ENCODE measurements at regions not wholly inside any gene's neighbourhood (a gene's known extent, or its start where the extent isn't known, plus 50 kb on each side); places are given as distances from the start of the nearest gene placed in this dataset.

DNA sequence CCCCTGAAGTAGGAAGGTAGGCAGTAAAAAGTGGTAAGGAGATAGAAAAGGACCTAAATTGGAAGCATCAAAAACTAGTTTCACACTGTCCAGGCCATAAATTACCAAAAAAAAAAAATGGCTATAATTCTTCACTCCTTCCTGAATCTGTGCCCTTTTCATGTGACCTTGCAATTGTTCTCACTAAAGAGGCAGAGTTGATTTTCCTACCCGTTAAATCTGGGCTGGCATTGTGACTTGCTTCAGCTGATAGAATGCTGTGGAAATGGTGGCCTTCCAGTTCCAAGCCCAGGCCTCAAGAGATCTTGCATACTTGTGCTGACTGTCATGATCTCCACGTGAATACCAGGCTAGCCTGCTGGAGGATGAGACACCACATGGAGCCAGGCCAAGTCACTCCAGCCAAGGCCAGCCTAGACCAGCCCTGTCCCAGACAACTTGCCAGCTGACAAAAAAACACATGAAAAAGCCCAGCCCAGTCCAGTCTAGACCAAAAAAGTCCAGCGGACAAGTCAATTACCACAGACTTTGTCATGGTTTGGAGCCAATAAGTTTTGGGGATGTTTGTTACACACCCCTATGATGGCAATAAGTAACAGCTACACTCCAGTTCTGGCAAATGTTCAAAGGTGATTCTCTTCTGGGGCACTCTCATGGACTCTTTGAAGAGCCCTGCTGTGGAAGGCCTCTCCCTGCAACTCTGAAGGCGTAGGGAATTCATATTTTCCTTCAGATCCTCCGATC lies 51.4 kb upstream of the NUP50 start:
- intact Hi-C loops (cut with micrococcal nuclease) (no loop called here), in situ Hi-C loops (cut with MboI) (loop anchor here (10.0 kb wide), 1 partner anchor 82 kb away; no protein-coding TSS in a partner anchor)
- peaks cover 0 to 7% of the 10 kb centered on the region in 2 experiments; a peak in 3 of 5 replicates for H3K27me3 ChIP-seq (ENCODE audit: control insufficient read depth in 2 of 2, insufficient read depth in 2 of 2, low read length in 2 of 2)
- no peaks in the 10 kb centered on the region for H3K79me2 ChIP-seq (ENCODE audit: control insufficient read depth, insufficient read depth, low read length)
- H3K9me1 ChIP-seq (ENCODE audit: control insufficient read depth, insufficient read depth, low read length): no peaks in the 10 kb centered on the region
- no peak overlapping the region for H3K27ac ChIP-seq (ENCODE audit: extremely low read depth, low read depth, low read length)
- POLR2A ChIA-PET: no interaction called here
- no peak overlapping the region for H3K4me2 ChIP-seq (ENCODE audit: insufficient read depth, low read length)
- ATAC-seq: no peak
- WGBS (ENCODE audit: insufficient coverage, low coverage, missing lambda C conversion rate): 0% methylated on average over 5 of the region's 5 CpGs
- DNase-seq (ENCODE audit: extremely low read depth in 1 of 4, low spot score in 3 of 4): no peak
- H3K9me3 ChIP-seq (replicated peaks; ENCODE audit: control insufficient read depth, insufficient read depth, low read depth, low read length): no peaks in the 10 kb centered on the region
- TF ChIP-seq TAF1 (IDR thresholded peaks at IDR 0.05; ENCODE audit: control insufficient read depth, extremely low read depth, insufficient read depth, low read length, severe bottlenecking): no peak
- TF ChIP-seq ZNF316 (IDR thresholded peaks at IDR 0.05): no peak
- peak; percentile 5 for TF ChIP-seq RBM25 (IDR thresholded peaks at IDR 0.05; ENCODE audit: low read depth, low read length, severe bottlenecking)
- TF ChIP-seq, protein P1, sequence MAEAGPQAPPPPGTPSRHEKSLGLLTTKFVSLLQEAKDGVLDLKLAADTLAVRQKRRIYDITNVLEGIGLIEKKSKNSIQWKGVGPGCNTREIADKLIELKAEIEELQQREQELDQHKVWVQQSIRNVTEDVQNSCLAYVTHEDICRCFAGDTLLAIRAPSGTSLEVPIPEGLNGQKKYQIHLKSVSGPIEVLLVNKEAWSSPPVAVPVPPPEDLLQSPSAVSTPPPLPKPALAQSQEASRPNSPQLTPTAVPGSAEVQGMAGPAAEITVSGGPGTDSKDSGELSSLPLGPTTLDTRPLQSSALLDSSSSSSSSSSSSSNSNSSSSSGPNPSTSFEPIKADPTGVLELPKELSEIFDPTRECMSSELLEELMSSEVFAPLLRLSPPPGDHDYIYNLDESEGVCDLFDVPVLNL (CRISPR knock-in tag; IDR thresholded peaks at IDR 0.05; ENCODE audit: low read depth): no peak
- no peak for TF ChIP-seq IFI16 (CRISPR knock-in tag; IDR thresholded peaks at IDR 0.05)
- no peak for TF ChIP-seq KAT2B (IDR thresholded peaks at IDR 0.05; ENCODE audit: low read depth, low read length)
- H3K9ac ChIP-seq (ENCODE audit: insufficient read depth in 1 of 2, low read depth in 2 of 2, low read length in 2 of 2): no peak overlapping the region
- H3K4me1 ChIP-seq (replicated peaks in 1 of 2; ENCODE audit: control insufficient read depth in 2 of 2, insufficient read depth in 2 of 2, low read length in 2 of 2): no peaks in the 10 kb centered on the region
- no TSS peak for BruUV-seq (replicated peaks)
- no peak overlapping the region for H3K4me3 ChIP-seq
- CTCF ChIA-PET (ENCODE audit: low intra/inter-chr PET ratio): no interaction called here
- no peaks in the 10 kb centered on the region for H3K36me3 ChIP-seq (ENCODE audit: control insufficient read depth, insufficient read depth, low read length)
- FAIRE-seq: no peak
- H2AFZ ChIP-seq (ENCODE audit: low read depth, low read length): no peak overlapping the region
- H4K20me1 ChIP-seq (replicated peaks; ENCODE audit: control insufficient read depth, insufficient read depth, low read length): no peaks in the 10 kb centered on the region
